ENCODE measurements at regions not wholly inside any gene's neighbourhood (a gene's known extent, or its start where the extent isn't known, plus 50 kb on each side); places are given as distances from the start of the nearest gene placed in this dataset.

DNA sequence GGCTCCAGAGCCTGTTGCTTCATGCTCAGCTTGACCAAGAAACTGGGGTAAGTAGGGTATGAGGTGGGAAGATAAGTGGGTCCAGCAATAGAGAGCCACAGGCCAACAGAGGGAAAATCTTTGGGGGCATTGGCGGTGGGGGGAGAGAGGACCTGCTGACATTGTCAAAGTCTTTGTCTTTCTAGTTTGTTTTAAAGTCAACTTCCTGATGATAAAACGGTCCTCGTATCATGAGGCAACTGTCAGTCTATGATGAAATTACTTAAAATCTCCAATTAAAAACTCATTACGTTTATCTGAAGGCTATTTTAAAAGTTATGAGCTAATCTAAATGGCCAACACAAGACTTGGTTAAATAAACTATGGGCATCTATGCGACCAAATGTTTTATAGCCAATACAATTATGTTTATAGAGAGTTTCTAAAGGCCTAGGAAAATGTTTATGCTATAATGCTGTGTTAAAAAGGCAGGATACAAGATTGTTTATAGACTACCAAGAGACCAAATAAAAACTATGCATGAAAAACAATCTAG, 84.4 kb upstream of the CD28 start:
- TF ChIP-seq EP300 (IDR thresholded peaks at IDR 0.05; ENCODE audit: borderline replicate concordance), result no peak
- no peak for TF ChIP-seq RAD21 (IDR thresholded peaks at IDR 0.05; ENCODE audit: low read depth)
- TF ChIP-seq TAF1 (IDR thresholded peaks at IDR 0.05; ENCODE audit: low read depth), result no peak
- no peak for TF ChIP-seq CEBPB (IDR thresholded peaks at IDR 0.05)
- TF ChIP-seq, protein P1, sequence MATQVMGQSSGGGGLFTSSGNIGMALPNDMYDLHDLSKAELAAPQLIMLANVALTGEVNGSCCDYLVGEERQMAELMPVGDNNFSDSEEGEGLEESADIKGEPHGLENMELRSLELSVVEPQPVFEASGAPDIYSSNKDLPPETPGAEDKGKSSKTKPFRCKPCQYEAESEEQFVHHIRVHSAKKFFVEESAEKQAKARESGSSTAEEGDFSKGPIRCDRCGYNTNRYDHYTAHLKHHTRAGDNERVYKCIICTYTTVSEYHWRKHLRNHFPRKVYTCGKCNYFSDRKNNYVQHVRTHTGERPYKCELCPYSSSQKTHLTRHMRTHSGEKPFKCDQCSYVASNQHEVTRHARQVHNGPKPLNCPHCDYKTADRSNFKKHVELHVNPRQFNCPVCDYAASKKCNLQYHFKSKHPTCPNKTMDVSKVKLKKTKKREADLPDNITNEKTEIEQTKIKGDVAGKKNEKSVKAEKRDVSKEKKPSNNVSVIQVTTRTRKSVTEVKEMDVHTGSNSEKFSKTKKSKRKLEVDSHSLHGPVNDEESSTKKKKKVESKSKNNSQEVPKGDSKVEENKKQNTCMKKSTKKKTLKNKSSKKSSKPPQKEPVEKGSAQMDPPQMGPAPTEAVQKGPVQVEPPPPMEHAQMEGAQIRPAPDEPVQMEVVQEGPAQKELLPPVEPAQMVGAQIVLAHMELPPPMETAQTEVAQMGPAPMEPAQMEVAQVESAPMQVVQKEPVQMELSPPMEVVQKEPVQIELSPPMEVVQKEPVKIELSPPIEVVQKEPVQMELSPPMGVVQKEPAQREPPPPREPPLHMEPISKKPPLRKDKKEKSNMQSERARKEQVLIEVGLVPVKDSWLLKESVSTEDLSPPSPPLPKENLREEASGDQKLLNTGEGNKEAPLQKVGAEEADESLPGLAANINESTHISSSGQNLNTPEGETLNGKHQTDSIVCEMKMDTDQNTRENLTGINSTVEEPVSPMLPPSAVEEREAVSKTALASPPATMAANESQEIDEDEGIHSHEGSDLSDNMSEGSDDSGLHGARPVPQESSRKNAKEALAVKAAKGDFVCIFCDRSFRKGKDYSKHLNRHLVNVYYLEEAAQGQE (IDR thresholded peaks at IDR 0.05; ENCODE audit: low read depth), result no peak
- TF ChIP-seq, protein P2, sequence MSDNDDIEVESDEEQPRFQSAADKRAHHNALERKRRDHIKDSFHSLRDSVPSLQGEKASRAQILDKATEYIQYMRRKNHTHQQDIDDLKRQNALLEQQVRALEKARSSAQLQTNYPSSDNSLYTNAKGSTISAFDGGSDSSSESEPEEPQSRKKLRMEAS (IDR thresholded peaks at IDR 0.05), result no peak
- no peak for TF ChIP-seq TEAD4 (IDR thresholded peaks at IDR 0.05)
- no peak for TF ChIP-seq CREB1 (IDR thresholded peaks at IDR 0.05; ENCODE audit: low read depth)

All from Ishikawa (cell line).